ENCODE measurements at regions not wholly inside any gene's neighbourhood (a gene's known extent, or its start where the extent isn't known, plus 50 kb on each side); places are given as distances from the start of the nearest gene placed in this dataset.
"Not testable (repeated sequence)": the region's sequence is repeated elsewhere in the genome, so short reads cannot be mapped to it uniquely, and the experiment has no call there.

- Histone ChIP-seq H3K36me3 (ENCODE audit: control insufficient read depth in 1 of 2, insufficient read depth in 2 of 2, low read length in 2 of 2) (no peaks in the 10 kb centered on the region), H3K9ac (ENCODE audit: low read depth in 1 of 2, low read length in 2 of 2) (no peak overlapping the region), H3K9me3 (ENCODE audit: control insufficient read depth in 1 of 2, low read length in 2 of 2) (peaks cover 0 to 45% of the 10 kb centered on the region in 2 donors), H3K4me1 (ENCODE audit: control insufficient read depth in 1 of 2, insufficient read depth in 2 of 2, low read length in 2 of 2) (no peaks in the 10 kb centered on the region), H3K27me3 (ENCODE audit: control insufficient read depth in 1 of 2, insufficient read depth in 2 of 2, low read length in 2 of 2) (no peaks in the 10 kb centered on the region), H3K4me3 (ENCODE audit: low read depth in 1 of 2, low read length in 2 of 2) (peak overlapping the region in 1 of 2 donors; percentile 4), H3K27ac (ENCODE audit: low read depth, low read length) (no peak overlapping the region)
These were observed 1140.4 kb downstream of the RPIA start for GRCh38 chr2:89831641-89832498.

- Histone ChIP-seq H3K9me3 (ENCODE audit: control insufficient read depth in 1 of 2, low read length in 2 of 2) (peaks cover 0 to 46% of the 10 kb centered on the region in 2 donors), H3K27ac (ENCODE audit: low read depth, low read length) (no peak overlapping the region), H3K4me3 (ENCODE audit: low read depth in 1 of 2, low read length in 2 of 2) (no peak overlapping the region), H3K9ac (ENCODE audit: low read depth in 1 of 2, low read length in 2 of 2) (no peak overlapping the region), H3K36me3 (ENCODE audit: control insufficient read depth in 1 of 2, insufficient read depth in 2 of 2, low read length in 2 of 2) (no peaks in the 10 kb centered on the region), H3K4me1 (ENCODE audit: control insufficient read depth in 1 of 2, insufficient read depth in 2 of 2, low read length in 2 of 2) (no peaks in the 10 kb centered on the region), H3K27me3 (ENCODE audit: control insufficient read depth in 1 of 2, insufficient read depth in 2 of 2, low read length in 2 of 2) (no peaks in the 10 kb centered on the region)
These were observed 1141.8 kb downstream of the RPIA start for GRCh38 chr2:89833116-89833779.

- Histone ChIP-seq H3K9ac (ENCODE audit: low read depth in 1 of 2, low read length in 2 of 2) (no peak overlapping the region), H3K36me3 (ENCODE audit: control insufficient read depth in 1 of 2, insufficient read depth in 2 of 2, low read length in 2 of 2) (no peaks in the 10 kb centered on the region), H3K9me3 (ENCODE audit: control insufficient read depth in 1 of 2, low read length in 2 of 2) (peaks cover 0 to 46% of the 10 kb centered on the region in 2 donors), H3K27ac (ENCODE audit: low read depth, low read length) (no peak overlapping the region), H3K27me3 (ENCODE audit: control insufficient read depth in 1 of 2, insufficient read depth in 2 of 2, low read length in 2 of 2) (no peaks in the 10 kb centered on the region), H3K4me1 (ENCODE audit: control insufficient read depth in 1 of 2, insufficient read depth in 2 of 2, low read length in 2 of 2) (no peaks in the 10 kb centered on the region), H3K4me3 (ENCODE audit: low read depth in 1 of 2, low read length in 2 of 2) (peak overlapping the region in 1 of 2 donors; percentile 9)
These were observed 1142.3 kb downstream of the RPIA start for GRCh38 chr2:89833780-89834117.

DNA sequence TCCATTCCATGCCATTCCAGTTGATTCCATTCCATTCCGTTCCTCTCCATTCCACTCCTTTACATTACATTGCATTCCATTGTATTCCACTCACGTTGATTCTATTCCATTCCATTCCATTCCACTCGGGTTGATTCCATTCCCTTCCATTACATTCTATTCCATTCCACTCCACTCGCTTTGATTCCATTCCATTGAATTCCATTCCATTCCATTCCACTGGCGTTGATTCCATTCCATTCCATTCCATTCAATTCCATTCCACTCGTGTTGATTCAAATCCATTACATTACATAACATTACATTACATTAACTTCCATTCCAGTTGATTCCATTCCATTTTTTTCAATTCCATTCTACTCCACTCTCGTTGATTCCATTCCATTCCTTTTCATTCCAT is 1142.8 kb downstream of the RPIA start:
- Histone ChIP-seq H3K36me3 (ENCODE audit: control insufficient read depth in 1 of 2, insufficient read depth in 2 of 2, low read length in 2 of 2) (no peaks in the 10 kb centered on the region), H3K9ac (ENCODE audit: low read depth in 1 of 2, low read length in 2 of 2) (no peak overlapping the region)

GRCh38 chr2:89836326-89836725 is 1144.9 kb downstream of the RPIA start:
- H3K9ac ChIP-seq (ENCODE audit: low read depth in 1 of 2, low read length in 2 of 2); H3K4me3 ChIP-seq (ENCODE audit: low read depth in 1 of 2, low read length in 2 of 2); H3K4me1 ChIP-seq (ENCODE audit: control insufficient read depth in 1 of 2, insufficient read depth in 2 of 2, low read length in 2 of 2); H3K36me3 ChIP-seq (ENCODE audit: control insufficient read depth in 1 of 2, insufficient read depth in 2 of 2, low read length in 2 of 2); H3K27ac ChIP-seq (ENCODE audit: low read depth, low read length); H3K27me3 ChIP-seq (ENCODE audit: control insufficient read depth in 1 of 2, insufficient read depth in 2 of 2, low read length in 2 of 2): not testable (repeated sequence)
- H3K9me3 ChIP-seq (ENCODE audit: control insufficient read depth in 1 of 2, low read length in 2 of 2), result peaks cover 0 to 48% of the 10 kb centered on the region in 2 donors

More for the DNA sequence above, 1142.8 kb downstream of the RPIA start:
- no peaks in the 10 kb centered on the region for H3K27me3 ChIP-seq (ENCODE audit: control insufficient read depth in 1 of 2, insufficient read depth in 2 of 2, low read length in 2 of 2)
- peaks cover 0 to 46% of the 10 kb centered on the region in 2 donors for H3K9me3 ChIP-seq (ENCODE audit: control insufficient read depth in 1 of 2, low read length in 2 of 2)
- H3K4me3 ChIP-seq (ENCODE audit: low read depth in 1 of 2, low read length in 2 of 2), result peak overlapping the region in 1 of 2 donors; percentile 9
- no peaks in the 10 kb centered on the region for H3K4me1 ChIP-seq (ENCODE audit: control insufficient read depth in 1 of 2, insufficient read depth in 2 of 2, low read length in 2 of 2)
- H3K27ac ChIP-seq (ENCODE audit: low read depth, low read length), result no peak overlapping the region

DNA sequence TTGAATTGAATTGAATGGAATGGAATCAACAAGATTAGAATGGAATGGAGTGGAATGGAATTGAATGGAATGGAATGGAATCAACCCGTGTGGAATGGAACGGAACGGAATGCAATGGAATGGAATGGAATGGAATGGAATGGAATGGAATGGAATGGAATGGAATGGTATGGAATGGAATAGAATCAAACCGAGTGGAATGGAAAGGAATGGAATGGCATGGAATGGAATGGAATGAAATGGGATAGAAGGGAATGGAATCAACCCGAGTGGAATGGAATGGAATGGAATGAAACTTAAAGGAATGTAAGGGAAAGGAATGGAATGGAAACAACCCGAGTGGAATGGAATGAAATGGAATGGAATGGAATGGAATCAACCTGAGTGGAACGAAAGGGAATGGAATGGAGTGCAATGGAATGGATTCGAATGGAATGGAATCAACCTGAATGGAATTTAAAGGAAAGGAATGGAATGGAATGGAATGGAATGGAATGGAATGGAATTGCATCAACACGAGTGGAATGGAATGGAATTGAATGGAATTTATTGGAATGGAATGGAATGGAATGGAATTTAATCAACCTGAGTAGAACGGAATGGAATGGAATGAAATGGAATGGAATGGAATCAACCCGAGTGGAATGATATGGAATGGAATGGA is 1146.6 kb downstream of the RPIA start:
- Histone ChIP-seq H3K9me3 (ENCODE audit: control insufficient read depth in 1 of 2, low read length in 2 of 2) (peaks cover 0 to 31% of the 10 kb centered on the region in 2 donors), H3K4me3 (ENCODE audit: low read depth in 1 of 2, low read length in 2 of 2) (peak overlapping the region in 1 of 2 donors; percentile 8), H3K9ac (ENCODE audit: low read depth in 1 of 2, low read length in 2 of 2) (no peak overlapping the region), H3K4me1 (ENCODE audit: control insufficient read depth in 1 of 2, insufficient read depth in 2 of 2, low read length in 2 of 2) (no peaks in the 10 kb centered on the region), H3K27ac (ENCODE audit: low read depth, low read length) (no peak overlapping the region), H3K36me3 (ENCODE audit: control insufficient read depth in 1 of 2, insufficient read depth in 2 of 2, low read length in 2 of 2) (no peaks in the 10 kb centered on the region), H3K27me3 (ENCODE audit: control insufficient read depth in 1 of 2, insufficient read depth in 2 of 2, low read length in 2 of 2) (no peaks in the 10 kb centered on the region)

DNA sequence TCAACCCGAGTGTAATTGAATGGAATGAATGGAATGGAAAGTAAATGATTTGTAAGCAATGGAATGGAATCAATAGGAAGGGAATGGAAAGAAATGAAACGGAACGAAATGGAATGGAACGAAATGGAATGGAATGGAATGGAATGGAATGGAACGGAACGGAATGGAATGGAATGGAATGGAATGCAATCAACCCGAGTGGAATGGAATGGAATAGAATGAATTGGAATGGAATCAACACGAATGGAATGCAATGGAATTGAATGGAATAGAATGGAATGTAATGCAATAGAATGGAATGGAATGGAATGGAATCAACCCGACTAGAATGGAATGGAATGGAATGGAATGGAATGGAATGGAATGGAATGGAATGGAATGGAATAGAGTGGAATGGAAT is 1148.7 kb downstream of the RPIA start:
- not testable (repeated sequence) for H3K9ac ChIP-seq (ENCODE audit: low read depth in 1 of 2, low read length in 2 of 2); H3K27ac ChIP-seq (ENCODE audit: low read depth, low read length); H3K4me1 ChIP-seq (ENCODE audit: control insufficient read depth in 1 of 2, insufficient read depth in 2 of 2, low read length in 2 of 2); H3K27me3 ChIP-seq (ENCODE audit: control insufficient read depth in 1 of 2, insufficient read depth in 2 of 2, low read length in 2 of 2); H3K36me3 ChIP-seq (ENCODE audit: control insufficient read depth in 1 of 2, insufficient read depth in 2 of 2, low read length in 2 of 2)
- peak overlapping the region in 1 of 2 donors; percentile 3 for H3K4me3 ChIP-seq (ENCODE audit: low read depth in 1 of 2, low read length in 2 of 2)
- H3K9me3 ChIP-seq (ENCODE audit: control insufficient read depth in 1 of 2, low read length in 2 of 2), result peaks cover 0 to 24% of the 10 kb centered on the region in 2 donors

GRCh38 chr2:89840781-89841475 is 1149.5 kb downstream of the RPIA start:
- H3K27ac ChIP-seq (ENCODE audit: low read depth, low read length); H3K27me3 ChIP-seq (ENCODE audit: control insufficient read depth in 1 of 2, insufficient read depth in 2 of 2, low read length in 2 of 2); H3K36me3 ChIP-seq (ENCODE audit: control insufficient read depth in 1 of 2, insufficient read depth in 2 of 2, low read length in 2 of 2); H3K9ac ChIP-seq (ENCODE audit: low read depth in 1 of 2, low read length in 2 of 2); H3K4me3 ChIP-seq (ENCODE audit: low read depth in 1 of 2, low read length in 2 of 2); H3K4me1 ChIP-seq (ENCODE audit: control insufficient read depth in 1 of 2, insufficient read depth in 2 of 2, low read length in 2 of 2): not testable (repeated sequence)
- H3K9me3 ChIP-seq (ENCODE audit: control insufficient read depth in 1 of 2, low read length in 2 of 2), result peaks cover 0 to 17% of the 10 kb centered on the region in 2 donors

- Histone ChIP-seq H3K27ac (ENCODE audit: low read depth, low read length) (no peak overlapping the region), H3K4me1 (ENCODE audit: control insufficient read depth in 1 of 2, insufficient read depth in 2 of 2, low read length in 2 of 2) (no peaks in the 10 kb centered on the region), H3K4me3 (ENCODE audit: low read depth in 1 of 2, low read length in 2 of 2) (no peak overlapping the region), H3K27me3 (ENCODE audit: control insufficient read depth in 1 of 2, insufficient read depth in 2 of 2, low read length in 2 of 2) (no peaks in the 10 kb centered on the region), H3K36me3 (ENCODE audit: control insufficient read depth in 1 of 2, insufficient read depth in 2 of 2, low read length in 2 of 2) (no peaks in the 10 kb centered on the region), H3K9ac (ENCODE audit: low read depth in 1 of 2, low read length in 2 of 2) (no peak overlapping the region), H3K9me3 (ENCODE audit: control insufficient read depth in 1 of 2, low read length in 2 of 2) (peaks cover 0 to 12% of the 10 kb centered on the region in 2 donors)
These were observed 1150.0 kb downstream of the RPIA start for GRCh38 chr2:89841476-89841840.

All from duodenal mucosa (tissue), 2 donors.